ENCODE measurements at regions not wholly inside any gene's neighbourhood (a gene's known extent, or its start where the extent isn't known, plus 50 kb on each side); places are given as distances from the start of the nearest gene placed in this dataset.

DNA sequence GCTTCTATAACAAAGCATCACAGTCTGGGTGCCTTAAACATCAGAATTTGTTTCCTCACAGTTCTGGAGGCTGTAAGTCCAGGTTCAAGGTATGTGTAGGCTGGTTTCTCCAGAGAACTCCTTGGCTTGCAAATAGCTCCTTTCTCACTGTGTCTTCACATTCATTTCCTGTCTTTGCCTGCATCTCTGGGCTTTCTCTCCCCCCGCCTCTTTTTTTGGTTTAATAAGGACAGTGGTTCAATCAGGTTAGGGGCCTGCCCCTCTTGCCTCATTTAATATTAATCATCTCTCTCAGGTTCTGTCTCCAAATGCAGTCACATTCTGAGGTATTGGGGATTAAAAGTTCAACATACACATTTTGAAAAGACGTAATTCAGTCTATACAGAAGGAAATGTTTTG is 225.5 kb upstream of the ATP10B start:
- DNase-seq = no peak
- H3K27me3 ChIP-seq = no peaks in the 10 kb centered on the region
- no peaks in the 10 kb centered on the region for H3K36me3 ChIP-seq
- no peaks in the 10 kb centered on the region for H3K9me3 ChIP-seq
- no peak overlapping the region for H3K27ac ChIP-seq
- intact Hi-C loops (cut with DNase I; ENCODE audit: low total_unique reads) = no loop called here
- H3K4me3 ChIP-seq = no peak overlapping the region
- 74 to 89% (median 84%) methylated on average over 2 of the region's 2 CpGs for WGBS, 5 donors
- no peaks in the 10 kb centered on the region for H3K4me1 ChIP-seq
- TF ChIP-seq EP300 (IDR thresholded peaks at IDR 0.05) = no peak
- TF ChIP-seq POLR2A (IDR thresholded peaks at IDR 0.05) = no peak
- no peak for TF ChIP-seq POLR2AphosphoS5 (IDR thresholded peaks at IDR 0.05)
- TF ChIP-seq, protein P1, sequence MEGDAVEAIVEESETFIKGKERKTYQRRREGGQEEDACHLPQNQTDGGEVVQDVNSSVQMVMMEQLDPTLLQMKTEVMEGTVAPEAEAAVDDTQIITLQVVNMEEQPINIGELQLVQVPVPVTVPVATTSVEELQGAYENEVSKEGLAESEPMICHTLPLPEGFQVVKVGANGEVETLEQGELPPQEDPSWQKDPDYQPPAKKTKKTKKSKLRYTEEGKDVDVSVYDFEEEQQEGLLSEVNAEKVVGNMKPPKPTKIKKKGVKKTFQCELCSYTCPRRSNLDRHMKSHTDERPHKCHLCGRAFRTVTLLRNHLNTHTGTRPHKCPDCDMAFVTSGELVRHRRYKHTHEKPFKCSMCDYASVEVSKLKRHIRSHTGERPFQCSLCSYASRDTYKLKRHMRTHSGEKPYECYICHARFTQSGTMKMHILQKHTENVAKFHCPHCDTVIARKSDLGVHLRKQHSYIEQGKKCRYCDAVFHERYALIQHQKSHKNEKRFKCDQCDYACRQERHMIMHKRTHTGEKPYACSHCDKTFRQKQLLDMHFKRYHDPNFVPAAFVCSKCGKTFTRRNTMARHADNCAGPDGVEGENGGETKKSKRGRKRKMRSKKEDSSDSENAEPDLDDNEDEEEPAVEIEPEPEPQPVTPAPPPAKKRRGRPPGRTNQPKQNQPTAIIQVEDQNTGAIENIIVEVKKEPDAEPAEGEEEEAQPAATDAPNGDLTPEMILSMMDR (IDR thresholded peaks at IDR 0.05) = no peak

DNA sequence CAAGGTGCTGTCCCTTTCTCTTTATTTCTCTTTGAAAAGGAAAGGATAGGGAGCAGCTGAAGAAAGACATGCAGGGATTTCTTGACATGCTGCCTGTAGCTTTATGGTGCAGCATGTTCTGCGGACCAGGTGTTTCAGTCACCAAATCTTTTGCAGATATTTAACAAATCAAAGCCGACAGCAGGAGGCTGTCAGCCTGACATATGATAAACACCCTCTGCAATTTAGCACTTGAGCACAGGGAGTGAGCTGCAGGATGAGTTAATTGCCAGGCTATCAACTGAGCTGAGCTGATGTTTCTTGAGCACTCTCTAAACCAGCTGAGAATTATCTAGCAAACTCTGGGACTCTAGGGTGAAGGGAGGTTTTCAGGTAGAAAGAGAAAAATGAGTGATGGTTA is 212.8 kb upstream of the ATP10B start:
- intact Hi-C loops (cut with DNase I; ENCODE audit: low total_unique reads) = no loop called here
- no peak overlapping the region for H3K4me3 ChIP-seq
- no peak for TF ChIP-seq EP300 (IDR thresholded peaks at IDR 0.05)
- no peak for TF ChIP-seq POLR2A (IDR thresholded peaks at IDR 0.05)

DNA sequence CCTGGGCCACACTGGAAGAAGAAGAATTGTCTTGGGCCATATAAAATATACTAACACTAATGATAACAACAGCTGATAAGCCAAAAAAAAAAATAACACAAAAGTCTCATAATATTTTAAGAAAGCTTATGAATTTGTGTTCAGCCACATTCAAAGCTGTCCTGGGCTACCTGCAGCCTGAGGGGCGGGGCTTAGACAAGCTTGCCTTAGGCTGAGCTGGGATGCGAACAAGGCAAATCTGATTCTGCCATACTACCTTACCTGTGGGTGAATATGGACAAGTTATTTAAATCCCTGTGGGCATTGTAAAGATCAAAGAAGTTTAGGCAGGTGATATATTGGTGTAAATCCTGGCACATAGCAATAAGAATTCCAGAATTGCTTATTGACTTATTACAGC is 212.3 kb upstream of the ATP10B start:
- intact Hi-C loops (cut with DNase I; ENCODE audit: low total_unique reads) = no loop called here
- DNase-seq = no peak
- no peaks in the 10 kb centered on the region for H3K4me1 ChIP-seq
- TF ChIP-seq EP300 (IDR thresholded peaks at IDR 0.05) (no peak), POLR2AphosphoS5 (IDR thresholded peaks at IDR 0.05) (no peak), POLR2A (IDR thresholded peaks at IDR 0.05) (no peak)
- TF ChIP-seq, protein P1 (IDR thresholded peaks at IDR 0.05) = no peak
- no peak overlapping the region for H3K27ac ChIP-seq
- H3K4me3 ChIP-seq = no peak overlapping the region
- no peaks in the 10 kb centered on the region for H3K27me3 ChIP-seq
- WGBS, 5 donors = 64 to 81% (median 77%) methylated on average over 2 of the region's 2 CpGs
- peaks cover 0 to 3% (median 0%) of the 10 kb centered on the region in 4 donors for H3K9me3 ChIP-seq
- H3K36me3 ChIP-seq = no peaks in the 10 kb centered on the region

More for the DNA sequence above, 212.8 kb upstream of the ATP10B start:
- Histone ChIP-seq H3K27ac (no peak overlapping the region), H3K27me3 (no peaks in the 10 kb centered on the region), H3K36me3 (no peaks in the 10 kb centered on the region), H3K4me1 (no peaks in the 10 kb centered on the region), H3K9me3 (no peaks in the 10 kb centered on the region)
- 28 to 45% (median 41%) methylated on average over 2 of the region's 2 CpGs for WGBS, 5 donors
- DNase-seq = no peak

DNA sequence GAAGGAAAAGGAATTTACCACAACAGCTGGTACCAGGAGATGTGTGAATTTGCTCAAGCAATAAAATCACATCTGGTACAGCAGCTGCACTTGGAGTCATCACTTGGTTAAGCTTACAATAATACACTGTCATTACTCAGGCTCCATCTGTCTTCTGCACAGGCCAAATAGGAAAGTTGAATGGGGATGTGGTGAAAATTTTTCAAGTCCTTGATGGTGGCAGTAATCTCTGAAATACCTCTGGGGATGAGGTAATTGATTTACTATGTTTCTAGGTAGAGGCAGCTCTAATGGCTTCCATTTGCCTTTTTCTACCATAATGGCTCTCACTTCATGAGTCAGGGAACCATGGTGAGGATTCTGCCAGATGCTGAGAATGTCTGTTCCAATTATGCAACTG is 206.8 kb upstream of the ATP10B start:
- TF ChIP-seq EP300 (IDR thresholded peaks at IDR 0.05) = no peak
- TF ChIP-seq, protein P1 (IDR thresholded peaks at IDR 0.05) = no peak
- no peak for TF ChIP-seq POLR2A (IDR thresholded peaks at IDR 0.05)
- TF ChIP-seq POLR2AphosphoS5 (IDR thresholded peaks at IDR 0.05) = no peak
- Histone ChIP-seq H3K27me3 (no peaks in the 10 kb centered on the region), H3K27ac (no peak overlapping the region), H3K9me3 (peaks cover 0 to 8% (median 0%) of the 10 kb centered on the region in 4 donors), H3K36me3 (no peaks in the 10 kb centered on the region), H3K4me3 (no peak overlapping the region), H3K4me1 (no peaks in the 10 kb centered on the region)
- intact Hi-C loops (cut with DNase I; ENCODE audit: low total_unique reads) = no loop called here
- no peak for DNase-seq

DNA sequence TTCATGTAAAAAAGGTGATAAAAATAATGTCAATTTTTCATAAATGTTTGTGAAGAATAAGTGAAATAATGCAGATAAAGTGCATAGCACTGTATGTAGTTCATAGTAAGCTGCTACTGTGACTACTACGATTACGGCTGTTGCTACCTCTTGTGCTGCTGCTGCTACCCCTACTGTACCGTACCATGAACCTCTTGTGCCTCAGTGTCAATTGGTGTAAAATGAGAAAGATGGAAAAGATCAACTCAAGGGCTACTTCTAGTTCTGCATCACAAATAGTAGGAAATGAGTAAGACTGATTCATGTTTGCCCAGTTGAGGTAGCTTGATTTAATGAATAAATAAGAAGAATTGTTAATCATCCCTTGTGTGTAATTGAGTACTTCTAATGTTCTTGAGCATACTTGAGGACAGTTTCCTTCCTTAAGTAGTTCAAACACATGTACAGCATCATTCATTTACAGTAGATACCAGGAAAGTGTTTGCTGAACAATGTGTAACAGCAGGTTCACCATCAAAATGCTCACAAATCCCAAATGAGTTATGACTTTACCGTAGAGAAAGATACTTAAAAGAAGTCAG is 200.0 kb upstream of the ATP10B start:
- Histone ChIP-seq H3K27ac (no peak overlapping the region), H3K4me3 (no peak overlapping the region), H3K27me3 (no peaks in the 10 kb centered on the region), H3K36me3 (no peaks in the 10 kb centered on the region), H3K9me3 (no peaks in the 10 kb centered on the region), H3K4me1 (no peaks in the 10 kb centered on the region)
- WGBS, 5 donors = 75 to 86% (median 82%) methylated on average over 4 of the region's 4 CpGs
- DNase-seq = no peak
- intact Hi-C loops (cut with DNase I; ENCODE audit: low total_unique reads) = no loop called here
- no peak for TF ChIP-seq POLR2A (IDR thresholded peaks at IDR 0.05)
- TF ChIP-seq, protein P1 (IDR thresholded peaks at IDR 0.05) = no peak
- TF ChIP-seq POLR2AphosphoS5 (IDR thresholded peaks at IDR 0.05) = no peak
- TF ChIP-seq EP300 (IDR thresholded peaks at IDR 0.05) = no peak
